ENCODE measurements at regions not wholly inside any gene's neighbourhood (a gene's known extent, or its start where the extent isn't known, plus 50 kb on each side); places are given as distances from the start of the nearest gene placed in this dataset.

GRCh38 chr15:93182703-93183205 is 93.7 kb upstream of the RGMA start:
- no peak overlapping the region for H3K27ac ChIP-seq
- no peak overlapping the region for H3K4me3 ChIP-seq (ENCODE audit: low read depth, low read length)

DNA sequence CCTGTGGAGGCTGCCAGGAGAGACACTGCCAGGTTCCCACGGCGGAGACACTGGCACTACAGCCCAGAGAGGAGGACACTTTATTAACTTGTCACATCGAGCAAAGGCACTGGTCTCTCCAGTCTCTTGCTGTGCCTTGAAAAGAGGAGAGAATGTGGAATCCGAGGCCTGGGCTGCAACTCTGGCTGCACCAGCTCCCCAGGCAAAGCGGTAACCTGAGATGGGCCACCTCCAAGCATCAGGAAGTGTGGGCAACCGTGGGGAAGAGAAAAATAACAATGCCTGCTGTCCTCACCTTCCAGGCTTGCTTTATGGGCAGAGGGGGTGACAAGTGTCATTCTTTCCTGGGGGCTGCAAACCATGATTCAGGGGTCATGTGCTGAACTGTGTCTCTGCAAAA is 91.6 kb upstream of the RGMA start:
- H3K27me3 ChIP-seq (replicated peaks) = no peaks in the 10 kb centered on the region
- DNase-seq = no peak
- in situ Hi-C loops (cut with HindIII; ENCODE audit: low pct_ligation_motif_present, low sequenced_read_pairs) = no loop called here

More at GRCh38 chr15:93182703-93183205, 93.7 kb upstream of the RGMA start:
- no peak for DNase-seq
- in situ Hi-C loops (cut with HindIII; ENCODE audit: low pct_ligation_motif_present, low sequenced_read_pairs) = no loop called here
- Histone ChIP-seq H3K27me3 (replicated peaks) (no peaks in the 10 kb centered on the region), H3K36me3 (replicated peaks) (no peaks in the 10 kb centered on the region)
- no peak for TF ChIP-seq CTCF (IDR thresholded peaks at IDR 0.05; ENCODE audit: low read depth, low read length, missing control alignments)

DNA sequence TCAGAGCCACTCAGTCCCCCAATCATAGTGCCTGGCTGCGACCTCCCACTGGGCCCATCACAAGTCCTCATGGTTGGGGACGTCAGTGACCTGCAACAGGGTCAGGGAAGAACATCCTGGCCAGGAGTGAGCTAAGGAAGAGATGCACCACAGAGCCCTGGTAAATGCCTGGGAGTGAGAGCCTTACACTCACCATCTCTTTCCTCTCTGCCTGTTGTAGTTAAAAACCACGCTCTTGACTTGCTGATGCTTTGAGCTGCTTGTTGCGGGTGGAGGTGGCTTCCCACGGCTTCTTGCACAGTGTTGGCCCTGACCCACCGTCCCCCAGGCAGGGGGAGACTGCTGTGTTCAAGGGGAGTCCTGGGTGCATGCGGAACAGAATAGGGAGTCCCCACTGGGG is 91.1 kb upstream of the RGMA start:
- DNase-seq = no peak
- TF ChIP-seq CTCF (IDR thresholded peaks at IDR 0.05; ENCODE audit: low read depth, low read length, missing control alignments) = no peak
- Histone ChIP-seq H3K27ac (no peak overlapping the region), H3K27me3 (replicated peaks) (no peaks in the 10 kb centered on the region), H3K4me3 (ENCODE audit: low read depth, low read length) (no peak overlapping the region), H3K36me3 (replicated peaks) (no peaks in the 10 kb centered on the region)
- in situ Hi-C loops (cut with HindIII; ENCODE audit: low pct_ligation_motif_present, low sequenced_read_pairs) = no loop called here

More for the DNA sequence above, 91.6 kb upstream of the RGMA start:
- TF ChIP-seq CTCF (IDR thresholded peaks at IDR 0.05; ENCODE audit: low read depth, low read length, missing control alignments) = no peak
- Histone ChIP-seq H3K27ac (no peak overlapping the region), H3K36me3 (replicated peaks) (no peaks in the 10 kb centered on the region), H3K4me3 (ENCODE audit: low read depth, low read length) (no peak overlapping the region)

DNA sequence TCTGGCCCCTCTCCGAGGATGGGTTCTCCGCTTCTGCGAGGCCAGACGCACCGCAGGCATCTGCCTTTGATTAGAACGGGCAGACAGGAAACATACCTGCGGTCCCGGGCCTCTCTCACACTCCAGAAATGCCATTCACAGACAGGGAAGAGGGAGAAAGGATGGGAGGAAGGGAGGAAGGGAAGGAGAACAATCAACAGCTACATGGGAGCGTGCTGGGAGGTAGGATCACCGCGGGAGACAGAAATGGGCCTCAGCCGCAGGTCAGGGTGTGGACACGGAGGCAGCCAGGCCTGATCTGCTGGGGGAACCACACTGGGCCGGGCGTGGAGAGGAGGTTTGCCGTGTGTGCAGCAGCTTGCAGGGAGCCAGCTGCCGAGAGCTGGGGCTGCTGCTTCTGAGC is 90.7 kb upstream of the RGMA start:
- no peak for TF ChIP-seq CTCF (IDR thresholded peaks at IDR 0.05; ENCODE audit: low read depth, low read length, missing control alignments)
- Histone ChIP-seq H3K36me3 (replicated peaks) (no peaks in the 10 kb centered on the region), H3K27ac (no peak overlapping the region), H3K4me3 (ENCODE audit: low read depth, low read length) (no peak overlapping the region), H3K27me3 (replicated peaks) (no peaks in the 10 kb centered on the region)
- DNase-seq = no peak
- in situ Hi-C loops (cut with HindIII; ENCODE audit: low pct_ligation_motif_present, low sequenced_read_pairs) = no loop called here

- no peak for DNase-seq
- H3K4me3 ChIP-seq (ENCODE audit: low read depth, low read length) = no peak overlapping the region
- TF ChIP-seq CTCF (IDR thresholded peaks at IDR 0.05; ENCODE audit: low read depth, low read length, missing control alignments) = no peak
- no peak overlapping the region for H3K27ac ChIP-seq
- in situ Hi-C loops (cut with HindIII; ENCODE audit: low pct_ligation_motif_present, low sequenced_read_pairs) = no loop called here
- no peaks in the 10 kb centered on the region for H3K27me3 ChIP-seq (replicated peaks)
- no peaks in the 10 kb centered on the region for H3K36me3 ChIP-seq (replicated peaks)
Measured at GRCh38 chr15:93179072-93179471, 90.1 kb upstream of the RGMA start.

DNA sequence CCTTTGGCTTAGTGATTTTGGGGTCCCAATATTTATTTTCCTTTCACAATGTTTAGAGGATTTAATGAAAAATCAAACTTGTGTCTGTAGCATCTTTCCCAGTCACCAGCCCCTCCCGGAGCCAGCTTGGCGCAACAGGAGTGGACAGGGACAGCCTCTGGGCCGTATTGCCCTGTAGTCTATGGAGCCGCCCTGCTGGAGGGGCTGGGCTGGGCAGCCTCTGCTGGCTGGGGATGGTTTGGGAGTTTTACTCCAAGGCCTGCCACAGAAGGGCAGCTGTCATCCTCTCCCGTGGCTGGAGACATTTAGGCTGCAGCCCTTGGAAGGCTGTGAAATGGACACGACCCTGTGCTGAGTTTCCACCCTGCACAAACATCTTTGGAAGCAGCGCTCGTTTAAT is 89.4 kb upstream of the RGMA start:
- H3K4me3 ChIP-seq (ENCODE audit: low read depth, low read length) = no peak overlapping the region
- DNase-seq = no peak
- no peaks in the 10 kb centered on the region for H3K36me3 ChIP-seq (replicated peaks)
- H3K27me3 ChIP-seq (replicated peaks) = no peaks in the 10 kb centered on the region
- TF ChIP-seq CTCF (IDR thresholded peaks at IDR 0.05; ENCODE audit: low read depth, low read length, missing control alignments) = no peak
- in situ Hi-C loops (cut with HindIII; ENCODE audit: low pct_ligation_motif_present, low sequenced_read_pairs) = no loop called here
- H3K27ac ChIP-seq = no peak overlapping the region

All from brain microvascular endothelial cell (primary cell).